PC-3 (cell line): ENCODE measurements at regions not wholly inside any gene's neighbourhood (a gene's known extent, or its start where the extent isn't known, plus 50 kb on each side); places are given as distances from the start of the nearest gene placed in this dataset.

Source experiments
- ATAC-seq: fragments of 200-7000 bp; cut with Tn5 transposase; 2 replicates; pipeline ENCODE4 v1.9.1; 2020; ENCODE audit warnings: mild to moderate bottlenecking, moderate library complexity
- BruUV-seq: library from RNA; stranded (reverse); fragments of 400-500 nt; replicated peaks from 2 replicates; lab custom pipeline; 2021; lab: Mats Ljungman, UMichigan
- CTCF ChIA-PET: fragments of 300-600 bp; sonication (Branson Sonifier 250); formaldehyde crosslinking; loops from one replicate; lab custom pipeline; 2022; ENCODE audit warnings: antibody characterized with exemption; lab: Charles Lee
- POLR2A ChIA-PET: fragments of 300-600 bp; sonication (Branson Sonifier 250); formaldehyde crosslinking; loops from one replicate; lab custom pipeline; 2022; ENCODE audit warnings: antibody characterized with exemption; ENCODE audit not compliant: unreplicated experiment; lab: Charles Lee
- DNase-seq: peaks from one replicate; pipeline ENCODE4 v3.0.0-alpha.2; 2015
- H2AFZ ChIP-seq: fragments of 300-600 bp; sonication (generic); 2 replicates; pipeline ENCODE4 v1.6.0; 2016; ENCODE audit warnings: antibody characterized with exemption, low read length
- H3F3A ChIP-seq: fragments of 300-600 bp; sonication (generic); one replicate; pipeline ENCODE4 v1.6.0; 2017; ENCODE audit warnings: antibody characterized with exemption, low read length, control low read depth, mild to moderate bottlenecking; ENCODE audit not compliant: unreplicated experiment
- H3K27ac ChIP-seq: fragments of 300-600 bp; sonication (generic); 2 replicates; pipeline ENCODE4 v1.5.1; 2016; ENCODE audit warnings: mild to moderate bottlenecking, low read length
- H3K27me3 ChIP-seq: fragments of 300-600 bp; sonication (generic); 2 replicates; pipeline ENCODE4 v1.6.1; 2016; ENCODE audit warnings: low read length, mixed read lengths
- H3K36me3 ChIP-seq: fragments of 300-600 bp; sonication (generic); 2 replicates; pipeline ENCODE4 v1.6.1; 2016; ENCODE audit warnings: low read depth, mixed run types, low read length, mixed read lengths
- H3K4me1 ChIP-seq: fragments of 300-600 bp; sonication (generic); 2 replicates; pipeline ENCODE4 v1.5.1; 2016; ENCODE audit warnings: low read length; ENCODE audit not compliant: insufficient read depth
- H3K4me2 ChIP-seq: fragments of 300-600 bp; sonication (generic); 2 replicates; pipeline ENCODE4 v1.6.0; 2016; ENCODE audit warnings: low read length
- H3K4me3 ChIP-seq: fragments of 300-600 bp; sonication (generic); 2 replicates; pipeline ENCODE4 v1.5.1; 2016; ENCODE audit warnings: mild to moderate bottlenecking, low read length, mixed read lengths
- H3K79me2 ChIP-seq: fragments of 300-600 bp; sonication (generic); 2 replicates; pipeline ENCODE4 v1.6.1; 2017; ENCODE audit warnings: low read length, mixed read lengths
- H3K9ac ChIP-seq: fragments of 300-600 bp; sonication (generic); 2 replicates; pipeline ENCODE4 v1.6.0; 2016; ENCODE audit warnings: mild to moderate bottlenecking, low read length
- H3K9me2 ChIP-seq: fragments of 300-600 bp; sonication (generic); replicated peaks from 2 replicates; pipeline ENCODE4 v1.6.1; 2016; ENCODE audit warnings: mixed run types, low read length, mixed read lengths
- H3K9me3 ChIP-seq: fragments of 300-600 bp; sonication (generic); 2 replicates; pipeline ENCODE4 v1.6.1; 2016; ENCODE audit warnings: low read length, mixed read lengths
- H4K20me1 ChIP-seq: fragments of 300-600 bp; sonication (generic); 2 replicates; pipeline ENCODE4 v1.6.1; 2016; ENCODE audit warnings: low read length, mixed read lengths
- EZH2 ChIP-seq: fragments of 300-600 bp; sonication (generic); IDR thresholded peaks from one replicate; pipeline ENCODE4 v1.6.1; 2017; ENCODE audit warnings: antibody characterized with exemption, mild to moderate bottlenecking, low read length; ENCODE audit not compliant: unreplicated experiment
- EZH2phosphoT487 ChIP-seq: fragments of 300-600 bp; sonication (generic); IDR thresholded peaks from 2 replicates; pipeline ENCODE4 v1.6.1; 2018; ENCODE audit warnings: mild to moderate bottlenecking, antibody characterized with exemption, low read length, borderline replicate concordance
- intact Hi-C: fragments of 100-400 bp; cut with micrococcal nuclease; formaldehyde crosslinking; loops from 2 replicates; pipeline ENCODE4 v1.9.0; 2023
- TF ChIP-seq, protein P1 (sequence below): fragments of 300-600 bp; sonication (generic); conservative IDR thresholded peaks from 2 replicates; pipeline ENCODE4 v1.5.1; 2017; ENCODE audit warnings: antibody characterized with exemption, low read depth, mild to moderate bottlenecking, low read length

DNA sequence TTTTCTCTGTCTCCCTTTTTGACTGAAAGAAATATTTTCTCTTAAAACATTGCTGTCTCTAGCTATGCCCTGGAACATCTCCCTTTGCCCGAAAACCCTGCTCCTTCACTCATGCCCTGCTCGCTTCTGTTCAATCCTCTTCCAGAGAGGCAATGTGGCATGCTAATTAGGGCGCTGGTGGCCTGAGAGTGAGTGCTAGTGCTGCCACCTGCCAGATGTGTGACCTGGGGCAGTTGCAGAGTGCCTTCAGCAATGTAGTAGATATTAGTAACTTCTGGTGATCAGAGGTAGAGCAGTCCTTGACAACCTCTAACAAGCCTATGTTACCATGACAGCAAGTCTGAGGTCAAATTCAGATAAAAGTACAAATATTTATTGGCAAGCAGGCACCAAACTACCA is 119.5 kb upstream of the OSMR start:
- Histone ChIP-seq H3K27ac (no peak overlapping the region), H3K9me2 (no peaks in the 10 kb centered on the region), H3K79me2 (no peaks in the 10 kb centered on the region), H3K27me3 (no peaks in the 10 kb centered on the region), H3K4me2 (no peak overlapping the region), H3K36me3 (no peaks in the 10 kb centered on the region), H4K20me1 (no peaks in the 10 kb centered on the region), H3F3A (no peaks in the 10 kb centered on the region), H3K9me3 (no peaks in the 10 kb centered on the region), H3K9ac (no peak overlapping the region), H3K4me3 (no peak overlapping the region), H3K4me1 (peaks cover 8% of the 10 kb centered on the region; the same call in 1 of the 2 replicates), H2AFZ (no peak overlapping the region)
- CTCF ChIA-PET: no interaction called here
- ATAC-seq (no peak), DNase-seq (no peak)
- no peak for TF ChIP-seq EZH2phosphoT487
- TF ChIP-seq, protein P1, sequence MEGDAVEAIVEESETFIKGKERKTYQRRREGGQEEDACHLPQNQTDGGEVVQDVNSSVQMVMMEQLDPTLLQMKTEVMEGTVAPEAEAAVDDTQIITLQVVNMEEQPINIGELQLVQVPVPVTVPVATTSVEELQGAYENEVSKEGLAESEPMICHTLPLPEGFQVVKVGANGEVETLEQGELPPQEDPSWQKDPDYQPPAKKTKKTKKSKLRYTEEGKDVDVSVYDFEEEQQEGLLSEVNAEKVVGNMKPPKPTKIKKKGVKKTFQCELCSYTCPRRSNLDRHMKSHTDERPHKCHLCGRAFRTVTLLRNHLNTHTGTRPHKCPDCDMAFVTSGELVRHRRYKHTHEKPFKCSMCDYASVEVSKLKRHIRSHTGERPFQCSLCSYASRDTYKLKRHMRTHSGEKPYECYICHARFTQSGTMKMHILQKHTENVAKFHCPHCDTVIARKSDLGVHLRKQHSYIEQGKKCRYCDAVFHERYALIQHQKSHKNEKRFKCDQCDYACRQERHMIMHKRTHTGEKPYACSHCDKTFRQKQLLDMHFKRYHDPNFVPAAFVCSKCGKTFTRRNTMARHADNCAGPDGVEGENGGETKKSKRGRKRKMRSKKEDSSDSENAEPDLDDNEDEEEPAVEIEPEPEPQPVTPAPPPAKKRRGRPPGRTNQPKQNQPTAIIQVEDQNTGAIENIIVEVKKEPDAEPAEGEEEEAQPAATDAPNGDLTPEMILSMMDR: no peak
- no peak for TF ChIP-seq EZH2
- no TSS peak for BruUV-seq
- intact Hi-C loops: no loop called here
- POLR2A ChIA-PET: no interaction called here

DNA sequence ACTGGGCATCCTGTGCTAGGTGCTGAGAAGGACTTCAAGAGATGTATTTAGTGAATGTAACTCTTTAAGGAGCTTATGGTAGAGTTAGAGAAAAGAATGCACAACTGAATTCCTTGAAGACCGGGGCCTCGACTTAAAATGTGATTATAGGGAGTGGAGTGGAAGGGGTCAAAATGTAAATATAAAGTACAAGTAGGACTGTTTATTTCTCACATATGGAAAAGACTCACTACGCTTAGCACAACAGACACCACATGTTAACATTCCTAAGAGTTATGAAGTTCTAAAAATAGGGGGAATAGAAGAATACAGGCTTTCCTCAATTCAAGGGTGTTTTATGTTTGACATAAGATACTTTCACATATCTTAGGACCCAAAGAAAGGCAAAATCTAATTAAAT is 117.8 kb upstream of the OSMR start:
- Histone ChIP-seq H3K4me2 (no peak overlapping the region), H3K9me3 (no peaks in the 10 kb centered on the region), H3F3A (no peaks in the 10 kb centered on the region), H3K4me3 (no peak overlapping the region), H3K27ac (no peak overlapping the region), H2AFZ (no peak overlapping the region), H3K36me3 (no peaks in the 10 kb centered on the region), H3K79me2 (no peaks in the 10 kb centered on the region), H3K27me3 (no peaks in the 10 kb centered on the region), H3K9me2 (no peaks in the 10 kb centered on the region), H3K9ac (no peak overlapping the region), H3K4me1 (peaks cover 12% of the 10 kb centered on the region; the same call in 1 of the 2 replicates), H4K20me1 (no peaks in the 10 kb centered on the region)
- intact Hi-C loops: no loop called here
- POLR2A ChIA-PET: no interaction called here
- CTCF ChIA-PET: no interaction called here
- no peak for TF ChIP-seq EZH2
- no peak for TF ChIP-seq EZH2phosphoT487
- TF ChIP-seq, protein P1: no peak
- no peak for ATAC-seq
- DNase-seq: no peak
- no TSS peak for BruUV-seq

DNA sequence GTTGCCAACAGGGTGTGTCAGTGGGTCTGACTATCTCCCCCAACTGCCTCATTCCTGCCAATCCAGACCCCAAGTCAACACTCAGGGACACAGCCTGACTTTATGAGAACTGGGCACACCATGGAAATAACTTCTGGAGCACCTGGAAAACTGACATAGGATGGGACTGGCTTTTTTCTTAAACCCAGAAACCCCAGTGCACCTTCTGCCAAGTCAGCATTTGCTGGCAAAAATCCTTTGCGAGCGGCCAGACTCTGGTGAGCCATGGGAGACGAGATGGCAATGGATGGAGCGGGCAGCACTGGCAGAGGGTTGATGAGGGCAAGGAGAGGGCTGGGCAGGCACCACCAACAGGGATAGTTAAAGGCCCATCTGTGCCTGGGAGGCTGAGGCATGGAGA is 114.4 kb upstream of the OSMR start:
- intact Hi-C loops: loop anchor here (5.0 kb wide), 1 partner anchor 289 kb away; no protein-coding TSS in a partner anchor
- Histone ChIP-seq H3K4me3 (no peak overlapping the region), H3F3A (no peaks in the 10 kb centered on the region), H4K20me1 (no peaks in the 10 kb centered on the region), H3K9ac (no peak overlapping the region), H3K4me1 (peaks cover 4% of the 10 kb centered on the region; the same call in 1 of the 2 replicates), H3K36me3 (no peaks in the 10 kb centered on the region), H3K27ac (no peak overlapping the region), H3K9me3 (no peaks in the 10 kb centered on the region), H3K79me2 (no peaks in the 10 kb centered on the region), H3K4me2 (no peak overlapping the region), H2AFZ (no peak overlapping the region), H3K9me2 (no peaks in the 10 kb centered on the region), H3K27me3 (no peaks in the 10 kb centered on the region)
- BruUV-seq: no TSS peak
- POLR2A ChIA-PET: no interaction called here
- TF ChIP-seq, protein P1: no peak
- TF ChIP-seq EZH2: no peak
- CTCF ChIA-PET: no interaction called here
- ATAC-seq (no peak; the same call in 1 of the 2 replicates), DNase-seq (no peak)
